GM21528 (cell line): ENCODE measurements at regions not wholly inside any gene's neighbourhood (a gene's known extent, or its start where the extent isn't known, plus 50 kb on each side); places are given as distances from the start of the nearest gene placed in this dataset.

Experiments
- ATAC-seq: cut with Tn5 transposase; IDR thresholded peaks from one replicate; pipeline ENCODE4 v1.9.1; 2021; ENCODE audit warnings: mild to moderate bottlenecking, moderate library complexity; ENCODE audit not compliant: unreplicated experiment, low FRiP score

DNA sequence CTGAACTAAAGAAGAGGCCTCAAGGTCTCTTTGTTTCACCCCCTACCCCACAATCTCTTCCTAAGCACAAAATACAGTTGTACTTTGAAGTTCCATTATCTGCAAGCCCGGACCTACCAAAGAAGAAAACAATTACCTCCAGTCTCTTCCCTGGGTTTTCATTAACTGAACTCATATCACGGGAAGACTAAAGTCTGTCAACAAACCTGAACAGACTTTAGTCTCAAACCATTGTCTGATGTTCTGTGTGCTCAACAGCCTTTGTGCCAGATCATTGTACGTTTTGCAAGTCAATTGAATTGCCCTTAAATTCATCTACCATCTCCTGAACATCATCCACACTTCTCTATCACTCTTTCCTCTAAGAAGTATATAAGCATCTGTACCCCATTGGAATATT, 1021.9 kb upstream of the CDH2 start:
- ATAC-seq: no peak

DNA sequence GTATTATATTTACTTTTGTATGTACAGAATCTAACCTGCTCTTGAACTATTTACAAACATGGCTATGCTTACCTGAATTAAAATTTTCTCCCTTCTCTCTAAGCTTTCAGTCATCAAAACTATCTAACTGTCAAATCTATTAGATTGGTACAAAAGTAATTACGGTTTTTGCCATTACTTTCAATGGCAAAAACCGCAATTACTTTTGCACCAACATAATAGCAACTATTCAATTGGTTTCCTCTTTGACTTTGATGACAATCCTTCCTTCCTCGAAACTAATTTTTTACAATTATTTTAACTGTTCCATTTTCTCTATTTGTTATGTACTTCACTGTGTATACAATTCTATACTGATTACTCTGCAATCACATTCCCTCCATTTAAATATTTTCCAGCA, 1019.4 kb upstream of the CDH2 start:
- no peak for ATAC-seq

DNA sequence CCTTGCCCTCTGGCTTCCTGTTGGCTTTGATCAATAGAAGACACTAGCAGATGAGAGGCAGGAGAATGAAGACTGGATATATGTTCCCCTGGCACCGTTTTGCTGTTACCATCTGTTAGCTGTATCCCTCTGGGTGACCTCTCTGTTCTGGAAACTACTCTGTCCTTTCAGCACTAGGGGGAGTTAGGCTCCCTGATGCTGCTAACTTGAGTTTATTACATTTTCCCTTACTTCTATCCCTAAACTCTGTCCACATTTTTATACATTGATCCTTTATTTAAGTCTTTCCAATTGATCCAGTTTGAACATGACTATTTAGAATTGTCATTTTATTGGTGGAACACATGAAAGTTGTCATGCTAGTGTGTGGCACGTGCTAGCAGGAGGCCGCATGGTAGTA, 1014.3 kb upstream of the CDH2 start:
- ATAC-seq: no peak

DNA sequence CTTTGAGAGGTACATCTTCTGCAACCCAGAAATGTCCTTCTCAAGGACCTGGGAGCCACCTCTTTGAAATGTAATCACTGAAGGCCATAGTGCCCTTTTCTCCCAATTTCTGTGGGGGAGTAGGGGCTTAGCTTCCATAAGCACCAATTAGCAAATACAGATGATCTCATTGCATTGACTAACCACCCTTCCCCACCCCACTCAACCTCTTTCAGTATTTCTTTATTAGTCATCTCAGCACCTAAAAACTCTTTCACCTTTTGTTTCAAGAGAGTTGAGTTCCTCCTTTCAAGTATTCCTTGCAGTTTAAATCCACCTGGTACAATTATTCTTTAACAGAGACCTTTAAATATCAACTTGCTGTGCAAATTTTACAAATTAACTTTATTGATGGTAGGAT, 1011.8 kb upstream of the CDH2 start:
- peak; percentile 83 for ATAC-seq

DNA sequence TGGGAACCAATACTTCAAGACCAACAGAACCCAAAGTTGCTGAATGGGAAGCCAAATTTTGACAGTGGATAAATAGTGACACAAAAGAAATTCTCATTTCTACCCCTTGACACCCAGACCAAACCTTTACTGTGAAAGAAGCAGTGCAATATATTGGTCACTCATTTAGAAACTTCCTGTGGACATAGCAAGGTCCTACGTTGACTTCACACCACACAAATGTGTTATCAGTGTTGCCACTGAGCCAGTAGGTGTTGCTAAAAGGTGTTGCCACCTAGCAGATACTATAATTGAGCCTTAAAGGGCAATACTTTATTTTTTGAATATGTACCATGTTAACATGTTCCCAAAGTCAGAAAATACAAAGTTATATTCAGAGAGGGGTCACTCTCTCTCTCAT, 1008.9 kb upstream of the CDH2 start:
- ATAC-seq: no peak

DNA sequence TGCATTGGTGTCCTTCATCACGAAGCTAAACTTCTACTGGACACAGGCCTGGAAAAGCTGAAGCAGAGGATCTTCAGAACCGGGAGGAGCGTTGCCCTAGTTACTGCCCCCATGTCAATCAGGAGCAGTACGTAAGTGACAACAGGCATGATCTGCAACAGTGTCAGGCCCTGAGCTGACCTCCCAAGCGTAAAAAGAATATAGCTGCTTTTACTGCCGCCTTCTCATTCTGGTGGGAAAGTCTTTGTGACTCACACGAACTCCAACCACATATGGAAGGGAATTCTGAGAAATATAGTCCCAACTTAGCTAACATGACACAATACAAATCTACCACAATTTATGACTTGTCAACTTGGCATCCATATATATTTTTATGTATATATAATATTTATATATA, 1007.7 kb upstream of the CDH2 start:
- ATAC-seq: no peak

DNA sequence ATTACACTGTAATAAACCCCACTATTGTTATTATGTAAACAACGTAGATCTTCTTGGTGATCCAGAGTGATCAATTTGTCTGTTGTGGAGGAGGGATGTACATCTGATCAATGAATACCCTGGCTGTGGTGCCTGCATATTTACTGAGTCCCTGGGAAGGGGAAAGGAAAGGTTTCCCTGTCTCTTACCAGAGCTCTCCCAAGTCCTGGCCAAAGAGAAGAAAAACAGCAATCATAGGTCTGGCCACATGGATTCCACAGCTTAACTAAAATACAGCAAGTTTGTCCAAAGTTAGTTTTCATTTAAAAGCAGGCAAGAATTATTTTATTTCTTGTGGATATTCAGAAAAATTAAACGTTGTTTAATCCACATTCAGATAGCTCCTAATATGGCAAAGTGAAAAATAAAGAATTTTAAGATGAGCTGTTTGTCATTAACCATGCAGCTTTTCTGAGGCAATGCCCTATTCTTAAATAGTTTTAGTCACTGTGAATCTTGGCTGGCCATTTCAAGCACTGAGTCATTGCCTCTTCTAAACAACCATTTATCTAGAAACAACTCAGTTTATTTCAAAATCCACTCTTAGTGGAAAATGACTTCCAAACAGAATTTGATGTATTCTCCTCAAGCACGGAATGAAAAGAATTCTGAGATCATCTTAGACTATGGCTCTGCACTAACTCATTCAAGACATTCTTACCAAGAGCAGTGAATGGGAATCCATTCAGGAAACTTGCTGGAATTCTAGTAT, 1004.4 kb upstream of the CDH2 start:
- ATAC-seq: no peak

DNA sequence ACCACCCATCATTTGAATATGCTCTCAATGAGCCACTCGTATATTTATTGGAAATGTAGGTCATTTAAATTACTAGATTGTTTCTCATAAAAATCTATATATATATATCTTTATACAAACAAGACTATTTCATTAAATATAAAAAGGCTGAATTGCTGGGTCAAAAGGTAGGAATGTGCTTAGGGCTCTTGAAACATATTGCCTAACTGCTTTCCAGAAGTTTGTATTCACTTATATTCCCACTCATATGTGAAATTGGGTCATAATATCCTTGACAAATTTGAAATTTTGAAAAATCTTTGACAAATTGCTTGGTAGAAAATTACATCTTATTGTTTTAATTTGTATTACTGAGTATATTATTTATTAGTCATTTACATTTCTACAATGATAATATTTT, 999.8 kb upstream of the CDH2 start:
- no peak for ATAC-seq

DNA sequence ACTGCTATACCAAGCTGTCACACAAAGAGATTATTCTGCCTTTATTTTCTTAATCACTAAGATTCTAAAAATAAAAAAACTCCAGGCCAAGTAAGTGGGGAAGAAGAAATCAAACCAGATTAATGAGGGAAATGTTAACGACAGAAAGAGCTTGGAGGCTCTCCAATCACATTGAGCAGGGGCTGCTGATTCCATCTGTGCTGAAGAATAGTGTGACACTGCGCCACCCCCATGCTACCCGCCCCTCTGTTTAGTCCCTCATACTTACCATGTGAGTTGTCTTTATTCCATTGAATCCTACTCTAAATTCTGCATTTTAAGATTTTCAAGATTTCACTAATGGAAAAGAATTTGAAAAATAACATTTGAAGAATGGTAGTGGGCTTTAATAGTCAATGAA, 998.0 kb upstream of the CDH2 start:
- no peak for ATAC-seq

DNA sequence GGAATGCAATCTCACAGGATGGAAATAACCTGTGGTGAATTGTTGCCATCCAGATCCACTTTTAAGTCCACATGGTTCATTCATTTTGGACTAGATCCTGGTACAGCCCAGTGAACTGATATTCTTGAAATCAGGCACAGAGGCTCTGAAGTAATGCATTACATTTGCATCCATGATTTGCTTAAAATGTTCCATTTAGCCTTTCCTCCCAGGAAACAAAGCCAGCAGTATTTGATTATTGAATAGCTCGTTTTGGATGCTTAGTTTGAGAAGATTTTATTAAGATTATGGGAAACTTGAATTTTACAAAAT, 995.8 kb upstream of the CDH2 start:
- no peak for ATAC-seq

DNA sequence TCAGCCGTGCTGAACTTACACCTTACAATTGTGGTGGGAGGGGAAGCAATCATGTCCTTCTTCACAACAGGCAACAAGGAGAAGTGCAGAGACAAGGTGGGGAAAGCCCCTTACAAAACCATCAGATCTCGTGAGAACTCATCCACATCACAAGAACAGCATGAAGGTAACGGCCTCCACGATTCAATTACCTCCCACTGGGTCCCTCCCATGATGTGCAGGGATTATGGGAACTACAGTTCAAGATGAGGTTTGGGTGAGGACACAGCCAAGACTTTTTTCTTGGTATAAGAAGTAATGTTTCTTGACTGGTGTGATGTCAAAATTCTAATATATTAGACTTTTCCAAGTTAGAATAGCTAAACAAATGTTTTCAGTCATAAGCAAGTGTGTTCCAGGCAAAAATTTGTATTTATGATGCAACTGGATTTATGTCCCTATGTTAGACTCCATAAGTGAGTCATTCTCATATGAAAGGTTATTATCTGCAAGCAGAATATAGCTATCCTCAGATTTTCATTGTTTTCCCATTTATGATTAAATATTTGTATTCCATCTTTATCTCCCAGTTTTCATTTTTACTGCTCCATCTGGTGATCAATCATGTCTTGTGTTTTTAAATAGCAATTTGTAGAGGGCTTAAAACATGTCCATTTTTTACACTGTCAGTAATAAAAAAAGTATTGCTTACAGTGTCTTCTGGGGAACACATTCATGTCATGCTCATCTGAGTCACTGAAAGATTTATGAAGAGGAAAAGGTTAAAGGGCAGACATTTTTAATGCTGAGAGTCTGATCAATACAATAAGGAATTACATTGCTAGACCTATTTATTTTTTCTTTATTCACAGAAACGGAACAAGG, 995.2 kb upstream of the CDH2 start:
- no peak for ATAC-seq

DNA sequence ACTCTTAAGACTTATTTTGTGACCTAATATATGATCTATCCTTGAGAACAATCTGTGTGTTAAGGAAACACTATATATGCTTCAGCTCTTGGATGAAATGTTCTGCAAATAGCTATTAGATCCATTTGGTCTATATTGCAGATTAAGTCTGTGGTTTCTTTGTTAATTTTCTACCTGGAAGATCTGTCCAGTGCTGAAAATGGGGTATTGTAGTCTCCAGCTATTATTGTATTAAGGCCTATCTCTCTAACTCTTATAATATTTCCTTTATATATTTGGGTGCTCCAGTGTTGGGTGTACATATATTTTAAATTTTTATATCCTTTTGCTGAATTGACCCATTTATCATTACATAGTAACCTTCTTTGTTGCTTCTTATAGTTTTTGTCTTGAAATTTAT, 992.7 kb upstream of the CDH2 start:
- ATAC-seq: no peak

DNA sequence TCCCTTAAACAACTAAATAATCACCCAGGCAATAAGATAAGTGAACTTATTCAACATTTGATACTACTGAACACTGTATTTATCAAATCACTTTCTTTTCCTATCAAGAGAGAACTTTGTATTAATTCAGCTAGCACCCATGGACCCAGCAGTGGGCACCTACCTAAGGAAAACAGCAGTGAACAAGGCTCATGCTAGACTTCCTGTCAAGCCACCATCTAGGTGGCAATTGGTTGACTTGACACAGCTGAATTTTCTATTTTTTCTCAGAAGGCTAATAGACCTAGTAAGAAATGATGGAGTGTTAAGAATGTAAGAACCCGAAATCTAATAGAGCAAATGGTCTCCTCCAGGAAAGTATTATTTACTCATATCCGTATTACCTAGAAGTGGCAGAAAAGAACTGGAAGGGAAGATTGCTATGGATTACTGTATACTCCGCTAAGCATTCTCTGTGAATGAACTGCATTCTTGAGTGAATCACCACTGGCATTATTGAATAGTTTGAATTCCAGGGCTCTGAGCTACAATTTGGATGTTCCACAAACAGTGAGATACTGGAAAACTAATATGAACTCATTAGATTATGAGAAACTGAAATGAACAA, 988.2 kb upstream of the CDH2 start:
- ATAC-seq: no peak

DNA sequence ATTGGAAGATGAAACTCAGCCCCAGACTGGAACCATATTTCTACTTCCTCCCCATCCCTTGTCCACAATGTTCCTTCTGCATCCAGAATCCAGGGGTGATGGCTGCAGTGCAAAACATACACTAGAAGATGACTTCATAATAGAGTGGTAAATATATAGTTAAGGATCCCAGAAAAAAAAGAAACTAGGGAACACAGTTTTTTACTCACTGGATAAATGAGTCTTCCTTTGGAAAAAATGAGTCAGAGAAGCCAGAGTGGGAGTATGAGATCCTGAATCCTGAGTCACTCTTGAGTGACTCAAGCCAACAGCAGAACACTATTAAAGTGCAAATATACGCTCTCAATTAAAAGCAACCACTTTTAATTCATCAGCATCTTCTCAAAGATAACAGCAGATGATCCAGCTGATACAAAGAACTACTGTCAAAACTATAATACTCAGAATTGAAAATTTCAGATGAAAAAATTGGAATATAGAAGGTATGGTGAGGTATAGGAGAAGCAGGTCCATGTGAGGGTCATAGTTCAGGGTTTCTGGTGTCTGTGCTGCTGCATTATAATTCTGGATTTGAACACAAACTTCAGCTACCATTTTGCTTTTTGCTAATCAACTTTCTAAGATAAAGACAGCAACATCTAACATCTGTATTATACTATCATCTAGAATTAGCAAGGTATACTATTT, 987.2 kb upstream of the CDH2 start:
- ATAC-seq: no peak

DNA sequence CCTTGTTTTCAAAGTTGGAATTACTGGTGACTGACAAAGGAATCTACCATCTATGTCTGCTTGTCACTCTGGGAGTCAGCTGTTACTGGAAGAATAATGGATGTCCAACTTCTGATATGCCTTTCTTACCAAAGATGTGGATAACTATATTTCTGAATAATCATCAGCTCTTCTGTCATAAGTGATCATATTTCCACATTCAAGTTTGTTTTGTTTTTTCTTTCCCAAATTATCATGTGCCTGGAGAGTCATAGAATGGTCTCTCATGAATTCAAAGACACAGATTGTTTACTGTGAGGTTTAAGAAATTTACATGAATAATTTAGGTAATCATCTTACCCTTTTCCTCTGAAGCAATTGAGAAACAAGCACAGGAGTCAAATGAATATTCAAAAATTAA, 986.7 kb upstream of the CDH2 start:
- ATAC-seq: no peak

DNA sequence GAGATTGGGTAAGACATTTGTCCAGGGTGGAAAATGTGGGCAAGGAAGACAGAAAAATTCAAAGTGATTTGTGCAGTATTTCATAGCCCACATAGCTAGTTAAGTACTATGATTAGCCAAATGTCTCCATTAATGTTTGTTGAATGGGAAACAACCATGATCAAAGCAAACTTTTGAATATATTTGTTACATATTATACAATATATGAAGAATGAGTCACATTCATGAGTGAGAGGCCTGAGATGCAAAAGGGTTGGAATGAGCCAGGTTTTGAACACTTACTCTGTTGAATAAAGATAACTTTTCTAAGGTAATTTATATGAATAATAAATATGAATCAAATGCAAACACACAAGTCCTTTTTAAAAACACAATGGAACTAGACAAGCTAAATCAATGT, 984.5 kb upstream of the CDH2 start:
- no peak for ATAC-seq

DNA sequence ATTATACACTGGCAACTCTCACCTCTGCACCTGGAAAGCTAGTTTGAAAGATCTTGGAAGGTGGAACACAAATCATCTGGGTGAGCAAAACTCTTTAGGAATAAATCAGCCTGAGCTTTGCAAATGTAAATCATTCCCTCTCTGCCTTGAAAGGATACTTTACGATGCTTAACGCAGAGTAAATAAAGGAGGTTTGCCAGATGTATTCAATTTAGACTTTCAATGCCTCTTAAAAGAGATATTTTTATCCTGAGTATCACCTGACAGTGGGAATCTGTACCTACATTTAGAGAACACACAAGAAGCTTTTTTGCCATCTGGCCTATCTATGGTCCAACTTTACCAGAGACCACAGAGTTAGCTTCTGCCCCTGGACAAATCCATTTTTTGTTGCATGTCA, 983.2 kb upstream of the CDH2 start:
- no peak for ATAC-seq

DNA sequence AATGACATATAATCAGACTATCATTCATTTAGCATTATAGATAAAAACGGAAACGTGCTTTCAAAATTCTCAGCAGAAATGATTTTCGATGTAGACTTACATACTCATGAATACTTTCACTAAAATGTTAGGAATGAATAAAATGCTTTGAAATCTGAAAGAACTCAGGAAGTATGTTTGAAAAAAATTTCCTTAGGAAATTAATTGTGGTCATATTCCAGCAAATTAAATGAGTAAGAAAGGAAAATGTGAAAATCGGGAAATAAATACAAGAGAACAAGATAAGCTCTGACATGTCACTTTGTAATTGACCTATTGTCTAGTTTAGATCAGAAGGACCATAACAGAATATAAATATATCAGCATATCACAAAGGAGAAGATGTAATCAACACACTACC, 981.0 kb upstream of the CDH2 start:
- no peak for ATAC-seq

DNA sequence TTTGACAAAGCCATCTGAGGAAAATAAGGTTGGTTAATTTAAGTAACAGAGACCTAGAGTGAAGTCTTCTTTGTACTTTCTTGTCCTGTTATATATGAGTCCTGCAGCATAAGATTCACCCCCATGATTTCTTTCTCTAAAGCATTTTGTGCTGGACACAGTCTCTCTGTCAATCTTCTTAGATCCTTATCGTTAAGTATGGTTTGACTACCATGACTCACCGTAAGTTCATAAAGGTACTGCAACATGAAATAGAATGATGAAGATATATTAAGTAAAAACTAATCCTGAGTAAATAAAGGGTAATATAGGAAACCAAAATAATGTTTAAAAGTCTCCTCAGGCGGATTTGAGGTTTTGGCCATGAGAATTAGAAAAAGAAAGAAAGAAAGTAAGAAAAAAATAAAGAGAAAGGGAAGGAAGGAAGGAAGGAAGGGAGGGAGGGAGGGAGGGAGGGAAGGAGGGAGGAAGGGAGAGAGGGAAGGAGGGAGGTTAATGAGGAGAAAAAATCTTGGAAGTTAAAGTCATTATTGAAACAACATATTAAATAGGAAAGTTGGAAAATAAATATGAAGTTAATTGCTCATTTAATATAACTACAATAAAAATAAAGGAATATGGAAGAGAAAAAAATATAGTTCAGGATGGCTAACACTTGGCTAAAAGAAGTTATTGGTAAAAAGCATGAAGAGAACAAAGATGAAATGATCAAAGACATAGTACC, 980.3 kb upstream of the CDH2 start:
- no peak for ATAC-seq

DNA sequence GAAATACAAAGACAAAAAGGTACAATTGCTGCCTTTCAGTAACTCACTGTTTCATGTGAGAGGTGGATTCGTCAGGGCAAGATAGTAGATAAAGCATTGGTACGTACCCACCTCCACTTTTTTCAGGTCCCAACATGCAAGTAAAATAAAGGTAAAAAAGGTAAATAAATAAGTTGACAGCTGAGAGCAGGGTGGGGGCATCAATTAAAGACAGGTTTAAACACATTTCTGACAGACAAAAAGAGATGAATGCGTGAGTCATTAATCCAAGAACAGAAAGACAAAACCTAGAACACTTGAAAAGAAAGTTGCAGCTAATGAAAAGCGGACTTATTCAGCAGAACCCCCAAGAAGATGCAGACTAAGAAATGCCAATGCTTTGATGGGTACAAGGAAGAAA, 979.6 kb upstream of the CDH2 start:
- ATAC-seq: no peak
